ENCODE measurements at regions not wholly inside any gene's neighbourhood (a gene's known extent, or its start where the extent isn't known, plus 50 kb on each side); places are given as distances from the start of the nearest gene placed in this dataset.

GRCh38 chr9:90441814-90442213 lies 200.8 kb downstream of the DIRAS2 start:
- H3K27ac Mint-ChIP-seq (ENCODE audit: low read depth, unreplicated experiment) = no peak overlapping the region
- peaks cover 92% of the 10 kb centered on the region for H3K27me3 Mint-ChIP-seq (ENCODE audit: insufficient read depth, unreplicated experiment)
- CTCF ChIA-PET = no interaction called here
- BruUV-seq (replicated peaks) = no TSS peak
- H3K4me3 Mint-ChIP-seq (ENCODE audit: unreplicated experiment) = no peak overlapping the region
- H3K36me3 Mint-ChIP-seq (ENCODE audit: insufficient read depth, unreplicated experiment) = no peaks in the 10 kb centered on the region
- H3K9me3 Mint-ChIP-seq (ENCODE audit: unreplicated experiment) = peaks cover 5% of the 10 kb centered on the region
- H3K4me1 Mint-ChIP-seq (ENCODE audit: insufficient read depth, unreplicated experiment) = no peaks in the 10 kb centered on the region
- POLR2A ChIA-PET = no interaction called here
- no peak for DNase-seq (ENCODE audit: unreplicated experiment)
- intact Hi-C loops (cut with micrococcal nuclease) = no loop called here
- TF ChIP-seq CTCF (IDR thresholded peaks at IDR 0.05; ENCODE audit: unreplicated experiment) = no peak

- intact Hi-C loops (cut with micrococcal nuclease) = no loop called here
- Mint-ChIP-seq H3K9me3 (ENCODE audit: unreplicated experiment) (peaks cover 5% of the 10 kb centered on the region), H3K4me1 (ENCODE audit: insufficient read depth, unreplicated experiment) (no peaks in the 10 kb centered on the region), H3K27ac (ENCODE audit: low read depth, unreplicated experiment) (no peak overlapping the region), H3K36me3 (ENCODE audit: insufficient read depth, unreplicated experiment) (no peaks in the 10 kb centered on the region), H3K4me3 (ENCODE audit: unreplicated experiment) (no peak overlapping the region), H3K27me3 (ENCODE audit: insufficient read depth, unreplicated experiment) (peaks cover 92% of the 10 kb centered on the region)
- CTCF ChIA-PET = interaction anchor here (0.6 kb wide), 1 partner anchor 102 kb away, joined by 3 read pairs; no protein-coding TSS in a partner anchor
- no peak for DNase-seq (ENCODE audit: unreplicated experiment)
- BruUV-seq (replicated peaks) = no TSS peak
- no peak for TF ChIP-seq CTCF (IDR thresholded peaks at IDR 0.05; ENCODE audit: unreplicated experiment)
- POLR2A ChIA-PET = no interaction called here
These were observed 199.9 kb downstream of the DIRAS2 start for GRCh38 chr9:90442723-90443122.

GRCh38 chr9:90444609-90445204 lies 197.9 kb downstream of the DIRAS2 start:
- no peak overlapping the region for H3K27ac Mint-ChIP-seq (ENCODE audit: low read depth, unreplicated experiment)
- CTCF ChIA-PET = interaction anchor here (1.3 kb wide), 1 partner anchor 9 kb away, joined by 3 read pairs; no protein-coding TSS in a partner anchor
- intact Hi-C loops (cut with micrococcal nuclease) = no loop called here

GRCh38 chr9:90445391-90445790 lies 197.2 kb downstream of the DIRAS2 start:
- H3K27me3 Mint-ChIP-seq (ENCODE audit: insufficient read depth, unreplicated experiment) = peaks cover 86% of the 10 kb centered on the region
- H3K27ac Mint-ChIP-seq (ENCODE audit: low read depth, unreplicated experiment) = no peak overlapping the region
- no peaks in the 10 kb centered on the region for H3K36me3 Mint-ChIP-seq (ENCODE audit: insufficient read depth, unreplicated experiment)
- DNase-seq (ENCODE audit: unreplicated experiment) = no peak
- H3K4me1 Mint-ChIP-seq (ENCODE audit: insufficient read depth, unreplicated experiment) = no peaks in the 10 kb centered on the region
- H3K9me3 Mint-ChIP-seq (ENCODE audit: unreplicated experiment) = no peaks in the 10 kb centered on the region
- H3K4me3 Mint-ChIP-seq (ENCODE audit: unreplicated experiment) = no peak overlapping the region
- ChIA-PET POLR2A (interaction anchor here (0.6 kb wide), 1 partner anchor 848 kb away, joined by 3 read pairs; no protein-coding TSS in a partner anchor), CTCF (interaction anchor here (0.7 to 1.3 kb wide), 2 partner anchors 10 to 101 kb away, joined by 3 read pairs; no protein-coding TSS in a partner anchor)
- intact Hi-C loops (cut with micrococcal nuclease) = no loop called here
- TF ChIP-seq CTCF (IDR thresholded peaks at IDR 0.05; ENCODE audit: unreplicated experiment) = no peak
- BruUV-seq (replicated peaks) = no TSS peak

More at GRCh38 chr9:90444609-90445204, 197.9 kb downstream of the DIRAS2 start:
- Mint-ChIP-seq H3K4me3 (ENCODE audit: unreplicated experiment) (no peak overlapping the region), H3K9me3 (ENCODE audit: unreplicated experiment) (peaks cover 3% of the 10 kb centered on the region), H3K4me1 (ENCODE audit: insufficient read depth, unreplicated experiment) (no peaks in the 10 kb centered on the region), H3K36me3 (ENCODE audit: insufficient read depth, unreplicated experiment) (no peaks in the 10 kb centered on the region), H3K27me3 (ENCODE audit: insufficient read depth, unreplicated experiment) (peaks cover 86% of the 10 kb centered on the region)
- no peak for TF ChIP-seq CTCF (IDR thresholded peaks at IDR 0.05; ENCODE audit: unreplicated experiment)
- no TSS peak for BruUV-seq (replicated peaks)
- POLR2A ChIA-PET = no interaction called here
- DNase-seq (ENCODE audit: unreplicated experiment) = no peak

All from MCF 10A (cell line).